GM12878 (cell line): ENCODE measurements at regions not wholly inside any gene's neighbourhood (a gene's known extent, or its start where the extent isn't known, plus 50 kb on each side); places are given as distances from the start of the nearest gene placed in this dataset.

Experiments
- ATAC-seq: fragments of 200-7000 bp; cut with Tn5 transposase; 3 replicates; pipeline ENCODE4 v1.9.1; 2020; ENCODE audit warnings: mild to moderate bottlenecking, moderate library complexity
- BruUV-seq: library from RNA; stranded (reverse); fragments of 400-500 nt; replicated peaks from 2 replicates; lab custom pipeline; 2021; lab: Mats Ljungman, UMichigan
- CTCF ChIA-PET: fragments of 300-600 bp; sonication (Branson Sonifier 250); formaldehyde crosslinking; extraction: SDS; loops from one replicate; lab custom pipeline; 2021; ENCODE audit warnings: inconsistent platforms; lab: Yijun Ruan, JAX
- POLR2A ChIA-PET: fragments of 350-600 bp; formaldehyde crosslinking; extraction: SDS; loops from one replicate; lab custom pipeline; 2021; ENCODE audit warnings: inconsistent platforms; lab: Charles Lee
- RAD21 ChIA-PET: fragments of 300-600 bp; sonication (Branson Sonifier 250); formaldehyde crosslinking; loops from one replicate; lab custom pipeline; 2023; ENCODE audit warnings: antibody characterized with exemption; ENCODE audit not compliant: unreplicated experiment; lab: Charles Lee
- SMC1A ChIA-PET: fragments of 300-600 bp; sonication (Branson Sonifier 250); formaldehyde crosslinking; loops from one replicate; lab custom pipeline; 2023; ENCODE audit not compliant: unreplicated experiment, uncharacterized antibody; lab: Charles Lee
- DNase-seq: peaks from one replicate; pipeline ENCODE4 v3.0.0-alpha.2; 2011; ENCODE audit warnings: low read depth, low spot score
- FAIRE-seq: peaks from 3 replicates; lab custom pipeline; 2011; peaks lifted over from hg19 to GRCh38; lab: Jason Lieb, UNC
- H2AFZ ChIP-seq: 2 replicates; pipeline ENCODE4 v1.6.0; 2011; ENCODE audit warnings: low read depth, low read length, control low read depth; ENCODE audit not compliant: control insufficient read depth
- H3K27ac ChIP-seq: 2 replicates; pipeline ENCODE4 v1.5.1; 2011; ENCODE audit warnings: control low read depth; ENCODE audit not compliant: control insufficient read depth, insufficient read depth
- H3K27me3 ChIP-seq, 2 experiments: replicated peaks in 1 of 2; 2 replicates each; pipeline versions ENCODE4 v1.6.0 to v1.6.1; 2011; ENCODE audit warnings: low read length in 1 of 2; ENCODE audit not compliant: control insufficient read depth in 2 of 2, insufficient read depth in 2 of 2
- H3K36me3 ChIP-seq, 2 experiments: 2 replicates each; pipeline ENCODE4 v1.5.1; 2011; ENCODE audit warnings: low read length in 1 of 2; ENCODE audit not compliant: control insufficient read depth in 2 of 2, insufficient read depth in 2 of 2
- H3K4me1 ChIP-seq: 2 replicates; pipeline ENCODE4 v1.6.1; 2011; ENCODE audit warnings: mild to moderate bottlenecking, low read length, moderate library complexity, mixed read lengths; ENCODE audit not compliant: control insufficient read depth, insufficient read depth
- H3K4me2 ChIP-seq: 2 replicates; pipeline ENCODE4 v1.6.0; 2011; ENCODE audit warnings: control low read depth; ENCODE audit not compliant: control insufficient read depth, insufficient read depth
- H3K4me3 ChIP-seq: fragments of 200-600 bp; sonication (generic); 2 replicates; pipeline ENCODE4 v1.5.1; 2016
- H3K79me2 ChIP-seq: 2 replicates; pipeline ENCODE4 v1.6.0; 2011; ENCODE audit warnings: low read length; ENCODE audit not compliant: control insufficient read depth, insufficient read depth
- H3K9ac ChIP-seq: 2 replicates; pipeline ENCODE4 v1.8.0; 2011; ENCODE audit warnings: low read length, control low read depth, mixed read lengths; ENCODE audit not compliant: control insufficient read depth, insufficient read depth
- H3K9me3 ChIP-seq: replicated peaks from 3 replicates; pipeline ENCODE4 v1.5.1; 2011; ENCODE audit warnings: mild to moderate bottlenecking, low read length; ENCODE audit not compliant: control insufficient read depth, insufficient read depth
- H4K20me1 ChIP-seq: 2 replicates; pipeline ENCODE4 v1.6.0; 2011; ENCODE audit not compliant: control insufficient read depth, insufficient read depth
- BCL11A ChIP-seq: IDR thresholded peaks from 2 replicates; pipeline ENCODE4 v1.6.1; 2011; ENCODE audit warnings: low read depth, low read length
- CTCF ChIP-seq, 3 experiments: IDR thresholded peaks in 2 of 3; conservative IDR thresholded peaks in 1 of 3; 2 replicates each; pipeline ENCODE4 v1.5.1; 2011; ENCODE audit warnings: low read depth in 3 of 3, low read length in 3 of 3, mild to moderate bottlenecking in 3 of 3, control low read depth in 2 of 3, moderate library complexity in 2 of 3, inconsistent platforms in 1 of 3, mixed read lengths in 1 of 3; ENCODE audit not compliant: control insufficient read depth in 2 of 3, insufficient read depth in 1 of 3; ENCODE audit errors: extremely low read depth in 1 of 3
- EZH2 ChIP-seq: IDR thresholded peaks from 2 replicates; pipeline ENCODE4 v1.6.1; 2012; ENCODE audit warnings: low read depth, mild to moderate bottlenecking, control low read depth, inconsistent platforms, low read length, borderline replicate concordance; ENCODE audit not compliant: control insufficient read depth
- GABPA ChIP-seq: IDR thresholded peaks from 2 replicates; pipeline ENCODE4 v1.6.1; 2014; ENCODE audit warnings: antibody characterized with exemption, low read depth, mild to moderate bottlenecking, inconsistent platforms
- GATAD2B ChIP-seq: fragments of 450-650 bp; conservative IDR thresholded peaks from 2 replicates; pipeline ENCODE4 v1.6.1; 2017; ENCODE audit warnings: low read depth, mild to moderate bottlenecking, moderate library complexity
- IKZF1 ChIP-seq: fragments of 450-650 bp; conservative IDR thresholded peaks from 2 replicates; pipeline ENCODE4 v1.6.1; 2017; ENCODE audit warnings: antibody characterized with exemption, mild to moderate bottlenecking
- JUND ChIP-seq: IDR thresholded peaks from 2 replicates; pipeline ENCODE4 v1.6.1; 2012; ENCODE audit warnings: low read depth, mild to moderate bottlenecking, low read length, improper control_type of control experiment, moderate library complexity
- MLLT1 ChIP-seq: fragments of 450-650 bp; IDR thresholded peaks from 2 replicates; pipeline ENCODE4 v1.6.1; 2016; ENCODE audit warnings: mild to moderate bottlenecking
- MXI1 ChIP-seq: fragments of 150-350 bp; IDR thresholded peaks from 2 replicates; pipeline ENCODE4 v1.6.1; 2011; ENCODE audit warnings: low read depth, mild to moderate bottlenecking, inconsistent platforms, low read length, improper control_type of control experiment
- NFXL1 ChIP-seq: fragments of 450-650 bp; IDR thresholded peaks from 2 replicates; pipeline ENCODE4 v1.6.1; 2017; ENCODE audit warnings: antibody characterized with exemption, mild to moderate bottlenecking, borderline replicate concordance
- POLR2A ChIP-seq: IDR thresholded peaks from 2 replicates; pipeline ENCODE4 v1.6.1; 2011; ENCODE audit warnings: low read depth, mild to moderate bottlenecking, low read length
- RFX5 ChIP-seq: IDR thresholded peaks from 2 replicates; pipeline ENCODE4 v1.6.1; 2011; ENCODE audit warnings: low read depth, low read length, improper control_type of control experiment
- SMARCA5 ChIP-seq: fragments of 450-650 bp; IDR thresholded peaks from 2 replicates; pipeline ENCODE4 v1.6.1; 2017; ENCODE audit warnings: mild to moderate bottlenecking
- ZBED1 ChIP-seq: IDR thresholded peaks from 2 replicates; pipeline ENCODE4 v1.6.1; 2016; ENCODE audit warnings: borderline replicate concordance
- WGBS: methylation state at CpG from one replicate; pipeline ENCODE4 v1.1.6; 2016; ENCODE audit warnings: low lambda C conversion rate; ENCODE audit not compliant: insufficient replicate concordance, insufficient coverage; ENCODE audit errors: missing lambda C conversion rate; 5-methylcytosine and 5-hydroxymethylcytosine counted together
- in situ Hi-C: fragments of 300-500 bp; cut with MboI; formaldehyde crosslinking; loops from 9 replicates; pipeline ENCODE4 v1.14.3; 2018; ENCODE audit warnings: mixed read lengths
- intact Hi-C: fragments of 100-400 bp; cut with micrococcal nuclease; formaldehyde crosslinking; loops from one replicate; pipeline ENCODE4 v1.14.2; 2022; ENCODE audit not compliant: unreplicated experiment
- TF ChIP-seq, protein P1 (sequence below): IDR thresholded peaks from 2 replicates; pipeline ENCODE4 v1.6.1; 2012; ENCODE audit warnings: low read length, inconsistent platforms
- TF ChIP-seq, protein P2 (sequence below): fragments of 450-650 bp; IDR thresholded peaks from 2 replicates; pipeline ENCODE4 v1.6.1; 2017; ENCODE audit warnings: mild to moderate bottlenecking
- TF ChIP-seq, protein P3 (sequence below): fragments of 150-350 bp; IDR thresholded peaks from 2 replicates; pipeline ENCODE4 v1.6.1; 2014; ENCODE audit warnings: mild to moderate bottlenecking, low read depth, low read length

GRCh38 chr11:87628026-87628580 lies 547.1 kb downstream of the RAB38 start:
- BruUV-seq = no TSS peak
- ChIA-PET POLR2A (no interaction called here), RAD21 (no interaction called here), CTCF (no interaction called here), SMC1A (no interaction called here)
- H3K79me2 ChIP-seq = no peaks in the 10 kb centered on the region
- H3K9me3 ChIP-seq = no peaks in the 10 kb centered on the region
- intact Hi-C loops = no loop called here
- in situ Hi-C loops = no loop called here
- WGBS = 6% methylated on average over 5 of the region's 5 CpGs
- H3K27me3 ChIP-seq = no peaks in the 10 kb centered on the region
- no peak overlapping the region for H3K9ac ChIP-seq
- FAIRE-seq (no peak), DNase-seq (no peak), ATAC-seq (no peak)
- no peak overlapping the region for H2AFZ ChIP-seq
- no peaks in the 10 kb centered on the region for H3K4me1 ChIP-seq
- H3K27ac ChIP-seq = no peak overlapping the region
- H3K4me3 ChIP-seq = no peak overlapping the region
- H3K4me2 ChIP-seq = no peak overlapping the region
- no peaks in the 10 kb centered on the region for H4K20me1 ChIP-seq
- H3K36me3 ChIP-seq = no peaks in the 10 kb centered on the region
- TF ChIP-seq SMARCA5 (no peak), MXI1 (no peak), GABPA (no peak), GATAD2B (no peak), ZBED1 (no peak), RFX5 (no peak), JUND (no peak), CTCF (IDR thresholded peaks at IDR 0.05 in 2 of 3, conservative IDR thresholded peaks at IDR 0.05 in 1 of 3; ENCODE audit: control insufficient read depth in 2 of 3, extremely low read depth in 1 of 3, insufficient read depth in 1 of 3, low read depth in 3 of 3, low read length in 3 of 3) (no peak), MLLT1 (no peak), NFXL1 (no peak), IKZF1 (no peak), BCL11A (no peak), POLR2A (no peak), EZH2 (no peak)
- TF ChIP-seq, protein P1, sequence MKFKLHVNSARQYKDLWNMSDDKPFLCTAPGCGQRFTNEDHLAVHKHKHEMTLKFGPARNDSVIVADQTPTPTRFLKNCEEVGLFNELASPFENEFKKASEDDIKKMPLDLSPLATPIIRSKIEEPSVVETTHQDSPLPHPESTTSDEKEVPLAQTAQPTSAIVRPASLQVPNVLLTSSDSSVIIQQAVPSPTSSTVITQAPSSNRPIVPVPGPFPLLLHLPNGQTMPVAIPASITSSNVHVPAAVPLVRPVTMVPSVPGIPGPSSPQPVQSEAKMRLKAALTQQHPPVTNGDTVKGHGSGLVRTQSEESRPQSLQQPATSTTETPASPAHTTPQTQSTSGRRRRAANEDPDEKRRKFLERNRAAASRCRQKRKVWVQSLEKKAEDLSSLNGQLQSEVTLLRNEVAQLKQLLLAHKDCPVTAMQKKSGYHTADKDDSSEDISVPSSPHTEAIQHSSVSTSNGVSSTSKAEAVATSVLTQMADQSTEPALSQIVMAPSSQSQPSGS = no peak
- TF ChIP-seq, protein P2, sequence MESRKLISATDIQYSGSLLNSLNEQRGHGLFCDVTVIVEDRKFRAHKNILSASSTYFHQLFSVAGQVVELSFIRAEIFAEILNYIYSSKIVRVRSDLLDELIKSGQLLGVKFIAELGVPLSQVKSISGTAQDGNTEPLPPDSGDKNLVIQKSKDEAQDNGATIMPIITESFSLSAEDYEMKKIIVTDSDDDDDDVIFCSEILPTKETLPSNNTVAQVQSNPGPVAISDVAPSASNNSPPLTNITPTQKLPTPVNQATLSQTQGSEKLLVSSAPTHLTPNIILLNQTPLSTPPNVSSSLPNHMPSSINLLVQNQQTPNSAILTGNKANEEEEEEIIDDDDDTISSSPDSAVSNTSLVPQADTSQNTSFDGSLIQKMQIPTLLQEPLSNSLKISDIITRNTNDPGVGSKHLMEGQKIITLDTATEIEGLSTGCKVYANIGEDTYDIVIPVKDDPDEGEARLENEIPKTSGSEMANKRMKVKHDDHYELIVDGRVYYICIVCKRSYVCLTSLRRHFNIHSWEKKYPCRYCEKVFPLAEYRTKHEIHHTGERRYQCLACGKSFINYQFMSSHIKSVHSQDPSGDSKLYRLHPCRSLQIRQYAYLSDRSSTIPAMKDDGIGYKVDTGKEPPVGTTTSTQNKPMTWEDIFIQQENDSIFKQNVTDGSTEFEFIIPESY = no peak
- TF ChIP-seq, protein P3, sequence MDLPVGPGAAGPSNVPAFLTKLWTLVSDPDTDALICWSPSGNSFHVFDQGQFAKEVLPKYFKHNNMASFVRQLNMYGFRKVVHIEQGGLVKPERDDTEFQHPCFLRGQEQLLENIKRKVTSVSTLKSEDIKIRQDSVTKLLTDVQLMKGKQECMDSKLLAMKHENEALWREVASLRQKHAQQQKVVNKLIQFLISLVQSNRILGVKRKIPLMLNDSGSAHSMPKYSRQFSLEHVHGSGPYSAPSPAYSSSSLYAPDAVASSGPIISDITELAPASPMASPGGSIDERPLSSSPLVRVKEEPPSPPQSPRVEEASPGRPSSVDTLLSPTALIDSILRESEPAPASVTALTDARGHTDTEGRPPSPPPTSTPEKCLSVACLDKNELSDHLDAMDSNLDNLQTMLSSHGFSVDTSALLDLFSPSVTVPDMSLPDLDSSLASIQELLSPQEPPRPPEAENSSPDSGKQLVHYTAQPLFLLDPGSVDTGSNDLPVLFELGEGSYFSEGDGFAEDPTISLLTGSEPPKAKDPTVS = no peak
